ENCODE measurements at regions not wholly inside any gene's neighbourhood (a gene's known extent, or its start where the extent isn't known, plus 50 kb on each side); places are given as distances from the start of the nearest gene placed in this dataset.

GRCh38 chr21:23690316-23690715 is 1917.0 kb downstream of the MRPL39 start:
- no peak for TF ChIP-seq CTCF (IDR thresholded peaks at IDR 0.05; ENCODE audit: poor library complexity, severe bottlenecking)
- TF ChIP-seq EZH2 (IDR thresholded peaks at IDR 0.05; ENCODE audit: borderline replicate concordance, insufficient read depth, low read length, poor library complexity, severe bottlenecking): no peak
- no peak for TF ChIP-seq MXI1 (conservative IDR thresholded peaks at IDR 0.05; ENCODE audit: poor library complexity, severe bottlenecking)
- TF ChIP-seq TAF1 (IDR thresholded peaks at IDR 0.05; ENCODE audit: low read depth): no peak
- TF ChIP-seq EP300 (conservative IDR thresholded peaks at IDR 0.05; ENCODE audit: poor library complexity, severe bottlenecking): no peak
- TF ChIP-seq RAD21 (conservative IDR thresholded peaks at IDR 0.05): no peak
- TF ChIP-seq REST (IDR thresholded peaks at IDR 0.05; ENCODE audit: borderline replicate concordance): no peak
- TF ChIP-seq POLR2AphosphoS5 (IDR thresholded peaks at IDR 0.05): no peak

Data from neural cell (in vitro differentiated cells).